BJ (cell line): ENCODE measurements at regions not wholly inside any gene's neighbourhood (a gene's known extent, or its start where the extent isn't known, plus 50 kb on each side); places are given as distances from the start of the nearest gene placed in this dataset.

Experiments
- CTCF ChIA-PET: fragments of 350-600 bp; formaldehyde crosslinking; extraction: SDS; loops from one replicate; lab custom pipeline; 2021; ENCODE audit warnings: antibody characterized with exemption, inconsistent platforms; lab: Yijun Ruan, JAX
- POLR2A ChIA-PET: fragments of 300-600 bp; sonication (Branson Sonifier 250); formaldehyde crosslinking; extraction: SDS; loops from one replicate; lab custom pipeline; 2021; ENCODE audit warnings: antibody characterized with exemption; lab: Charles Lee
- DNase-seq: peaks from one replicate; pipeline ENCODE4 v3.0.0-alpha.2; 2011; ENCODE audit warnings: low read depth
- H3K27me3 ChIP-seq: 2 replicates; pipeline ENCODE4 v1.6.0; 2011; ENCODE audit warnings: low read length; ENCODE audit not compliant: control insufficient read depth, insufficient read depth
- H3K36me3 ChIP-seq: 2 replicates; pipeline ENCODE4 v1.5.1; 2011; ENCODE audit warnings: low read length; ENCODE audit not compliant: control insufficient read depth, insufficient read depth
- H3K4me3 ChIP-seq: 2 replicates; pipeline ENCODE4 v1.5.1; 2011; ENCODE audit warnings: low read depth, mild to moderate bottlenecking, control low read depth, low read length
- CTCF ChIP-seq: IDR thresholded peaks from 2 replicates; pipeline ENCODE4 v1.5.1; 2011; ENCODE audit warnings: low read depth, mild to moderate bottlenecking, control low read depth, inconsistent platforms, low read length, moderate library complexity; ENCODE audit not compliant: insufficient read depth

GRCh38 chr18:47438001-47438400 is 186.5 kb upstream of the SKOR2 start:
- H3K36me3 ChIP-seq = no peaks in the 10 kb centered on the region
- H3K4me3 ChIP-seq = no peak overlapping the region
- POLR2A ChIA-PET = no interaction called here
- no peak for DNase-seq
- CTCF ChIA-PET = no interaction called here
- no peaks in the 10 kb centered on the region; the same call in 1 of the 2 replicates for H3K27me3 ChIP-seq
- TF ChIP-seq CTCF = no peak

GRCh38 chr18:47436871-47437270 is 185.4 kb upstream of the SKOR2 start:
- CTCF ChIA-PET = interaction anchor here (0.6 kb wide), 1 partner anchor 15 kb away, joined by 3 read pairs; no protein-coding TSS in a partner anchor
- Histone ChIP-seq H3K4me3 (no peak overlapping the region), H3K27me3 (no peaks in the 10 kb centered on the region; the same call in 1 of the 2 replicates), H3K36me3 (no peaks in the 10 kb centered on the region)
- DNase-seq = no peak
- no peak for TF ChIP-seq CTCF
- POLR2A ChIA-PET = no interaction called here

- CTCF ChIA-PET = no interaction called here
- no peak for DNase-seq
- POLR2A ChIA-PET = no interaction called here
- TF ChIP-seq CTCF = no peak
- Histone ChIP-seq H3K4me3 (no peak overlapping the region), H3K27me3 (no peaks in the 10 kb centered on the region; the same call in 1 of the 2 replicates), H3K36me3 (no peaks in the 10 kb centered on the region)
Observed at GRCh38 chr18:47434214-47434746, 182.8 kb upstream of the SKOR2 start.

- Histone ChIP-seq H3K4me3 (no peak overlapping the region), H3K27me3 (no peaks in the 10 kb centered on the region), H3K36me3 (no peaks in the 10 kb centered on the region)
- CTCF ChIA-PET = interaction anchor here (0.6 kb wide), 1 partner anchor 327 kb away, joined by 3 read pairs; no protein-coding TSS in a partner anchor
- no peak for TF ChIP-seq CTCF
- DNase-seq = no peak
- POLR2A ChIA-PET = no interaction called here
Observed at GRCh38 chr18:47427923-47428637, 176.6 kb upstream of the SKOR2 start.

- no peak for TF ChIP-seq CTCF
- no peaks in the 10 kb centered on the region for H3K27me3 ChIP-seq
- H3K36me3 ChIP-seq = no peaks in the 10 kb centered on the region
- ChIA-PET POLR2A (no interaction called here), CTCF (interaction anchor here (0.6 kb wide), 1 partner anchor 328 kb away, joined by 3 read pairs; no protein-coding TSS in a partner anchor)
- H3K4me3 ChIP-seq = no peak overlapping the region
- DNase-seq = no peak
Observed at GRCh38 chr18:47427072-47427471, 175.6 kb upstream of the SKOR2 start.
